Hepatocyte (in vitro differentiated cells): ENCODE measurements at regions not wholly inside any gene's neighbourhood (a gene's known extent, or its start where the extent isn't known, plus 50 kb on each side); places are given as distances from the start of the nearest gene placed in this dataset.

Experiments
- DNase-seq: peaks from one replicate; pipeline ENCODE4 v3.0.0-alpha.2; 2016; ENCODE audit warnings: low spot score
- H2AFZ ChIP-seq: fragments of 200-600 bp; sonication (generic); 2 replicates; pipeline ENCODE4 v1.6.0; 2016; ENCODE audit warnings: antibody characterized with exemption, mild to moderate bottlenecking
- H3K27ac ChIP-seq: fragments of 200-600 bp; sonication (generic); 2 replicates; pipeline ENCODE4 v1.5.1; 2016; ENCODE audit warnings: mild to moderate bottlenecking
- H3K27me3 ChIP-seq: fragments of 200-600 bp; sonication (generic); 2 replicates; pipeline ENCODE4 v1.6.1; 2016
- H3K36me3 ChIP-seq: fragments of 200-600 bp; sonication (generic); replicated peaks from 2 replicates; pipeline ENCODE4 v1.5.1; 2016; ENCODE audit warnings: low read depth; ENCODE audit not compliant: insufficient read depth
- H3K4me1 ChIP-seq: fragments of 200-600 bp; sonication (generic); 2 replicates; pipeline ENCODE4 v1.5.1; 2016; ENCODE audit warnings: mild to moderate bottlenecking, moderate library complexity; ENCODE audit not compliant: insufficient read depth
- H3K4me2 ChIP-seq: fragments of 200-600 bp; sonication (generic); 2 replicates; pipeline ENCODE4 v1.6.0; 2016
- H3K4me3 ChIP-seq: fragments of 200-600 bp; sonication (generic); 2 replicates; pipeline ENCODE4 v1.5.1; 2016; ENCODE audit warnings: mild to moderate bottlenecking
- H3K79me2 ChIP-seq: fragments of 200-600 bp; sonication (generic); 2 replicates; pipeline ENCODE4 v1.6.0; 2017; ENCODE audit warnings: mild to moderate bottlenecking
- H3K9me2 ChIP-seq: fragments of 200-600 bp; sonication (generic); replicated peaks from 2 replicates; pipeline ENCODE4 v1.6.0; 2017; ENCODE audit warnings: mild to moderate bottlenecking; ENCODE audit not compliant: insufficient read depth
- H3K9me3 ChIP-seq: fragments of 200-600 bp; sonication (generic); 2 replicates; pipeline ENCODE4 v1.5.1; 2016; ENCODE audit warnings: low read depth, mild to moderate bottlenecking
- H4K20me1 ChIP-seq: fragments of 200-600 bp; sonication (generic); 2 replicates; pipeline ENCODE4 v1.6.0; 2016; ENCODE audit warnings: mild to moderate bottlenecking; ENCODE audit not compliant: insufficient read depth, poor library complexity, severe bottlenecking
- CTCF ChIP-seq: fragments of 200-600 bp; sonication (generic); IDR thresholded peaks from 2 replicates; pipeline ENCODE4 v1.5.1; 2016; ENCODE audit warnings: antibody characterized with exemption, mild to moderate bottlenecking; ENCODE audit not compliant: poor library complexity
- EZH2 ChIP-seq: fragments of 200-600 bp; sonication (generic); IDR thresholded peaks from 2 replicates; pipeline ENCODE4 v1.6.1; 2016; ENCODE audit warnings: antibody characterized with exemption, mild to moderate bottlenecking, borderline replicate concordance
- EZH2phosphoT487 ChIP-seq: fragments of 200-600 bp; sonication (generic); IDR thresholded peaks from one replicate; pipeline ENCODE4 v1.6.1; 2018; ENCODE audit warnings: antibody characterized with exemption, mild to moderate bottlenecking, low read depth, moderate library complexity; ENCODE audit not compliant: unreplicated experiment, severe bottlenecking
- WGBS: methylation state at CpG from one replicate; pipeline ENCODE4 v1.1.6; 2016; ENCODE audit warnings: low lambda C conversion rate; ENCODE audit errors: missing lambda C conversion rate; 5-methylcytosine and 5-hydroxymethylcytosine counted together

- TF ChIP-seq CTCF (no peak), EZH2 (no peak), EZH2phosphoT487 (no peak)
- Histone ChIP-seq H3K4me2 (no peak overlapping the region), H2AFZ (no peak overlapping the region), H3K9me2 (no peaks in the 10 kb centered on the region), H3K27me3 (no peaks in the 10 kb centered on the region), H4K20me1 (no peaks in the 10 kb centered on the region), H3K4me1 (no peaks in the 10 kb centered on the region), H3K36me3 (no peaks in the 10 kb centered on the region), H3K79me2 (no peaks in the 10 kb centered on the region), H3K9me3 (no peaks in the 10 kb centered on the region), H3K27ac (no peak overlapping the region), H3K4me3 (no peak overlapping the region)
- no peak for DNase-seq
- whole genome bisulfite sequencing = 91% methylated on average over 5 of the region's 5 CpGs
Observed at GRCh38 chr6:120908767-120909166, 425.5 kb downstream of the TBC1D32 start.

- DNase-seq = no peak
- Histone ChIP-seq H3K79me2 (no peaks in the 10 kb centered on the region), H3K27me3 (no peaks in the 10 kb centered on the region), H3K9me2 (no peaks in the 10 kb centered on the region), H3K4me1 (no peaks in the 10 kb centered on the region), H3K4me2 (no peak overlapping the region), H3K36me3 (no peaks in the 10 kb centered on the region), H3K27ac (no peak overlapping the region), H3K9me3 (no peaks in the 10 kb centered on the region), H3K4me3 (no peak overlapping the region), H4K20me1 (no peaks in the 10 kb centered on the region), H2AFZ (no peak overlapping the region)
- WGBS = 66% methylated on average over 2 of the region's 2 CpGs
- TF ChIP-seq CTCF (no peak), EZH2phosphoT487 (no peak), EZH2 (no peak)
Observed at GRCh38 chr6:120903836-120904235, 430.4 kb downstream of the TBC1D32 start.

GRCh38 chr6:120899932-120900331 is 434.3 kb downstream of the TBC1D32 start:
- Histone ChIP-seq H3K4me2 (no peak overlapping the region), H3K4me1 (no peaks in the 10 kb centered on the region)

More at GRCh38 chr6:120899932-120900331, 434.3 kb downstream of the TBC1D32 start:
- Histone ChIP-seq H3K79me2 (no peaks in the 10 kb centered on the region), H4K20me1 (no peaks in the 10 kb centered on the region), H3K27ac (no peak overlapping the region), H3K27me3 (no peaks in the 10 kb centered on the region), H3K36me3 (no peaks in the 10 kb centered on the region), H3K9me3 (no peaks in the 10 kb centered on the region), H3K9me2 (no peaks in the 10 kb centered on the region), H2AFZ (no peak overlapping the region), H3K4me3 (no peak overlapping the region)
- TF ChIP-seq EZH2phosphoT487 = no peak
- TF ChIP-seq EZH2 = no peak
- no peak for TF ChIP-seq CTCF
- DNase-seq = no peak
